GM18907 (cell line): ENCODE measurements at regions not wholly inside any gene's neighbourhood (a gene's known extent, or its start where the extent isn't known, plus 50 kb on each side); places are given as distances from the start of the nearest gene placed in this dataset.

ENCODE experiments used
- ATAC-seq: cut with Tn5 transposase; IDR thresholded peaks from one replicate; pipeline ENCODE4 v1.9.1; 2021; ENCODE audit warnings: mild to moderate bottlenecking, moderate library complexity; ENCODE audit not compliant: unreplicated experiment

GRCh38 chr18:1907470-1908206 is 663.7 kb downstream of the METTL4 start:
- no peak for ATAC-seq

GRCh38 chr18:1914489-1914888 is 656.8 kb downstream of the METTL4 start:
- peak; percentile 71 for ATAC-seq

GRCh38 chr18:1916869-1917523 is 654.3 kb downstream of the METTL4 start:
- no peak for ATAC-seq

GRCh38 chr18:1917569-1917968 is 653.7 kb downstream of the METTL4 start:
- no peak for ATAC-seq

GRCh38 chr18:1922066-1922465 is 649.2 kb downstream of the METTL4 start:
- ATAC-seq, result no peak

- ATAC-seq, result no peak
These were observed 642.6 kb downstream of the METTL4 start for GRCh38 chr18:1928711-1929110.

- no peak for ATAC-seq
These were observed 641.6 kb downstream of the METTL4 start for GRCh38 chr18:1929720-1930119.

GRCh38 chr18:1930291-1931270 is 640.7 kb downstream of the METTL4 start:
- no peak for ATAC-seq

GRCh38 chr18:1952486-1952885 is 618.8 kb downstream of the METTL4 start:
- ATAC-seq, result no peak

GRCh38 chr18:1954583-1955312 is 616.6 kb downstream of the METTL4 start:
- no peak for ATAC-seq

GRCh38 chr18:1958798-1959197 is 612.5 kb downstream of the METTL4 start:
- ATAC-seq, result no peak

GRCh38 chr18:1965016-1965415 is 606.3 kb downstream of the METTL4 start:
- no peak for ATAC-seq

- no peak for ATAC-seq
These were observed 605.8 kb downstream of the METTL4 start for GRCh38 chr18:1965541-1965940.

- ATAC-seq, result no peak
These were observed 602.4 kb downstream of the METTL4 start for GRCh38 chr18:1968801-1969498.

- ATAC-seq, result no peak
These were observed 594.8 kb downstream of the METTL4 start for GRCh38 chr18:1976484-1976883.

- ATAC-seq, result no peak
These were observed 589.2 kb downstream of the METTL4 start for GRCh38 chr18:1982056-1982455.

- ATAC-seq, result no peak
These were observed 587.4 kb downstream of the METTL4 start for GRCh38 chr18:1983746-1984515.

- ATAC-seq, result no peak
These were observed 577.4 kb downstream of the METTL4 start for GRCh38 chr18:1993866-1994265.

- no peak for ATAC-seq
These were observed 576.8 kb downstream of the METTL4 start for GRCh38 chr18:1994471-1994870.
